SK-N-SH treated with all-trans-retinoic acid at 6 μM for 48 hours (cell line): ENCODE measurements at regions not wholly inside any gene's neighbourhood (a gene's known extent, or its start where the extent isn't known, plus 50 kb on each side); places are given as distances from the start of the nearest gene placed in this dataset.

Experiments used
- ARNTL ChIP-seq: fragments of 450-650 bp; formaldehyde crosslinking; IDR thresholded peaks from 2 replicates; pipeline ENCODE4 v1.5.0; 2020; ENCODE audit warnings: low read depth, mild to moderate bottlenecking, moderate library complexity, borderline replicate concordance
- GLIS3 ChIP-seq: fragments of 250-450 bp; sonication (Bioruptor Pico); IDR thresholded peaks from 2 replicates; pipeline ENCODE4 v1.5.0; 2020; ENCODE audit warnings: mild to moderate bottlenecking, moderate library complexity
- OSR1 ChIP-seq: fragments of 250-450 bp; sonication (Bioruptor Pico); IDR thresholded peaks from 2 replicates; pipeline ENCODE4 v1.8.0; 2022; ENCODE audit warnings: moderate library complexity, mild to moderate bottlenecking, inconsistent platforms
- SNAI2 ChIP-seq: fragments of 250-450 bp; sonication (Bioruptor Pico); IDR thresholded peaks from 2 replicates; pipeline ENCODE4 v1.5.0; 2020; ENCODE audit warnings: mild to moderate bottlenecking, moderate library complexity
- TOX ChIP-seq: fragments of 250-450 bp; sonication (Bioruptor Pico); IDR thresholded peaks from 2 replicates; pipeline ENCODE4 v1.8.0; 2021; ENCODE audit warnings: mild to moderate bottlenecking, moderate library complexity, borderline replicate concordance
- ZC3H10 ChIP-seq: fragments of 250-450 bp; sonication (Bioruptor Pico); IDR thresholded peaks from 2 replicates; pipeline ENCODE4 v1.5.1; 2021; ENCODE audit warnings: mild to moderate bottlenecking, moderate library complexity
- ZFP30 ChIP-seq: fragments of 450-650 bp; formaldehyde crosslinking; IDR thresholded peaks from 2 replicates; pipeline ENCODE4 v1.5.0; 2022; ENCODE audit warnings: mild to moderate bottlenecking, moderate library complexity
- TF ChIP-seq, protein P1 (sequence below): fragments of 250-450 bp; sonication (Bioruptor Pico); IDR thresholded peaks from 2 replicates; pipeline ENCODE4 v1.8.0; 2020; ENCODE audit warnings: mild to moderate bottlenecking, moderate library complexity, borderline replicate concordance
- TF ChIP-seq, protein P2 (sequence below): fragments of 250-450 bp; sonication (Bioruptor Pico); IDR thresholded peaks from 2 replicates; pipeline ENCODE4 v1.5.1; 2020; ENCODE audit warnings: low read depth, mild to moderate bottlenecking, moderate library complexity

DNA sequence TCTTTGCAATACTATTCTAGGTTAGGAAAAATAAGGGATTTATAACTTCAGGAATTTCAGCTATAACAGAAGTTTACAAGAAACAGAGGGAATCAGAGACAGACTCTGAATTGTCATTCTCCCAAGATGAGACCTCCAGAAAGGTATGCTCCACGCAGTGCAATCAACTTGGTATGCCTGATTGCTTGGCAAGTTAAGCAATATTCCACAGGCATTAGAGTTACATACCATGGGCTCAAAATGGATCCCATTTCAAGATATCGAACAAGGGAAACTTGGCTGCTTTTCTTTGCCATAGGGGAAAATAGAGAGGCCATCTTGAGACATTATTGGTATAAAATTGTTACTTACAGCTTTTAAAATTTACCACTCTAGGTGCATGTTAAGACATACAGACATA, 615.6 kb upstream of the SOX9 start:
- TF ChIP-seq OSR1 (no peak), ZFP30 (CRISPR knock-in tag) (no peak), ARNTL (CRISPR knock-in tag) (no peak), TOX (CRISPR knock-in tag) (no peak), GLIS3 (CRISPR knock-in tag) (no peak), ZC3H10 (no peak), SNAI2 (CRISPR knock-in tag) (no peak)
- TF ChIP-seq, protein P1, sequence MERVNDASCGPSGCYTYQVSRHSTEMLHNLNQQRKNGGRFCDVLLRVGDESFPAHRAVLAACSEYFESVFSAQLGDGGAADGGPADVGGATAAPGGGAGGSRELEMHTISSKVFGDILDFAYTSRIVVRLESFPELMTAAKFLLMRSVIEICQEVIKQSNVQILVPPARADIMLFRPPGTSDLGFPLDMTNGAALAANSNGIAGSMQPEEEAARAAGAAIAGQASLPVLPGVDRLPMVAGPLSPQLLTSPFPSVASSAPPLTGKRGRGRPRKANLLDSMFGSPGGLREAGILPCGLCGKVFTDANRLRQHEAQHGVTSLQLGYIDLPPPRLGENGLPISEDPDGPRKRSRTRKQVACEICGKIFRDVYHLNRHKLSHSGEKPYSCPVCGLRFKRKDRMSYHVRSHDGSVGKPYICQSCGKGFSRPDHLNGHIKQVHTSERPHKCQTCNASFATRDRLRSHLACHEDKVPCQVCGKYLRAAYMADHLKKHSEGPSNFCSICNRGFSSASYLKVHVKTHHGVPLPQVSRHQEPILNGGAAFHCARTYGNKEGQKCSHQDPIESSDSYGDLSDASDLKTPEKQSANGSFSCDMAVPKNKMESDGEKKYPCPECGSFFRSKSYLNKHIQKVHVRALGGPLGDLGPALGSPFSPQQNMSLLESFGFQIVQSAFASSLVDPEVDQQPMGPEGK: no peak
- TF ChIP-seq, protein P2, sequence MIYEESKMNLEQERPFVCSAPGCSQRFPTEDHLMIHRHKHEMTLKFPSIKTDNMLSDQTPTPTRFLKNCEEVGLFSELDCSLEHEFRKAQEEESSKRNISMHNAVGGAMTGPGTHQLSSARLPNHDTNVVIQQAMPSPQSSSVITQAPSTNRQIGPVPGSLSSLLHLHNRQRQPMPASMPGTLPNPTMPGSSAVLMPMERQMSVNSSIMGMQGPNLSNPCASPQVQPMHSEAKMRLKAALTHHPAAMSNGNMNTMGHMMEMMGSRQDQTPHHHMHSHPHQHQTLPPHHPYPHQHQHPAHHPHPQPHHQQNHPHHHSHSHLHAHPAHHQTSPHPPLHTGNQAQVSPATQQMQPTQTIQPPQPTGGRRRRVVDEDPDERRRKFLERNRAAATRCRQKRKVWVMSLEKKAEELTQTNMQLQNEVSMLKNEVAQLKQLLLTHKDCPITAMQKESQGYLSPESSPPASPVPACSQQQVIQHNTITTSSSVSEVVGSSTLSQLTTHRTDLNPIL (CRISPR knock-in tag): no peak
